PC-9 (cell line): ENCODE measurements at regions not wholly inside any gene's neighbourhood (a gene's known extent, or its start where the extent isn't known, plus 50 kb on each side); places are given as distances from the start of the nearest gene placed in this dataset.

ENCODE experiments used
- CTCF ChIP-seq: fragments of 200-600 bp; sonication (generic); conservative IDR thresholded peaks from 2 replicates; pipeline ENCODE4 v1.6.1; 2017; ENCODE audit warnings: mixed run types, antibody characterized with exemption, mild to moderate bottlenecking, moderate library complexity
- EZH2 ChIP-seq: fragments of 200-600 bp; sonication (generic); IDR thresholded peaks from 2 replicates; pipeline ENCODE4 v1.8.0; 2017; ENCODE audit warnings: antibody characterized with exemption, low read depth

- TF ChIP-seq CTCF: no peak
- TF ChIP-seq EZH2: no peak
Measured at GRCh38 chr4:137896221-137896737, 345.9 kb downstream of the SLC7A11 start.
